ENCODE measurements at regions not wholly inside any gene's neighbourhood (a gene's known extent, or its start where the extent isn't known, plus 50 kb on each side); places are given as distances from the start of the nearest gene placed in this dataset.

- Mint-ChIP-seq H3K27me3 (ENCODE audit: unreplicated experiment) (peaks cover 11% of the 10 kb centered on the region), H3K4me3 (ENCODE audit: unreplicated experiment) (no peak overlapping the region), H3K27ac (ENCODE audit: unreplicated experiment) (no peak overlapping the region), H3K36me3 (ENCODE audit: unreplicated experiment) (peaks cover 4% of the 10 kb centered on the region), H3K9me3 (ENCODE audit: unreplicated experiment) (peaks cover 8% of the 10 kb centered on the region), H3K4me1 (ENCODE audit: low read depth, unreplicated experiment) (peaks cover 20% of the 10 kb centered on the region)
- no peak for DNase-seq
- TF ChIP-seq CTCF (IDR thresholded peaks at IDR 0.05; ENCODE audit: partially characterized antibody, unreplicated experiment), result no peak
Measured at GRCh38 chr10:78507510-78508160, 474.0 kb downstream of the RPS24 start.

GRCh38 chr10:78508955-78509748, 475.5 kb downstream of the RPS24 start:
- peaks cover 4% of the 10 kb centered on the region for H3K36me3 Mint-ChIP-seq (ENCODE audit: unreplicated experiment)
- no peak for TF ChIP-seq CTCF (IDR thresholded peaks at IDR 0.05; ENCODE audit: partially characterized antibody, unreplicated experiment)
- H3K27ac Mint-ChIP-seq (ENCODE audit: unreplicated experiment), result no peak overlapping the region
- no peak overlapping the region for H3K4me3 Mint-ChIP-seq (ENCODE audit: unreplicated experiment)
- H3K9me3 Mint-ChIP-seq (ENCODE audit: unreplicated experiment), result peaks cover 8% of the 10 kb centered on the region
- DNase-seq, result no peak
- H3K4me1 Mint-ChIP-seq (ENCODE audit: low read depth, unreplicated experiment), result peaks cover 18% of the 10 kb centered on the region
- H3K27me3 Mint-ChIP-seq (ENCODE audit: unreplicated experiment), result peaks cover 10% of the 10 kb centered on the region

- peak overlapping the region; percentile 69 for H3K27ac Mint-ChIP-seq (ENCODE audit: unreplicated experiment)
- no peak for TF ChIP-seq CTCF (IDR thresholded peaks at IDR 0.05; ENCODE audit: partially characterized antibody, unreplicated experiment)
- peak overlapping the region; percentile 56 for H3K4me3 Mint-ChIP-seq (ENCODE audit: unreplicated experiment)
- H3K9me3 Mint-ChIP-seq (ENCODE audit: unreplicated experiment), result peaks cover 8% of the 10 kb centered on the region
- H3K4me1 Mint-ChIP-seq (ENCODE audit: low read depth, unreplicated experiment), result peaks cover 18% of the 10 kb centered on the region
- H3K27me3 Mint-ChIP-seq (ENCODE audit: unreplicated experiment), result peaks cover 10% of the 10 kb centered on the region
- peak; percentile 80 for DNase-seq
- H3K36me3 Mint-ChIP-seq (ENCODE audit: unreplicated experiment), result peaks cover 4% of the 10 kb centered on the region
Measured at GRCh38 chr10:78510566-78511323, 477.1 kb downstream of the RPS24 start.

- Mint-ChIP-seq H3K4me1 (ENCODE audit: low read depth, unreplicated experiment) (peaks cover 18% of the 10 kb centered on the region), H3K9me3 (ENCODE audit: unreplicated experiment) (peaks cover 8% of the 10 kb centered on the region), H3K4me3 (ENCODE audit: unreplicated experiment) (no peak overlapping the region), H3K27me3 (ENCODE audit: unreplicated experiment) (peaks cover 8% of the 10 kb centered on the region), H3K36me3 (ENCODE audit: unreplicated experiment) (peaks cover 4% of the 10 kb centered on the region), H3K27ac (ENCODE audit: unreplicated experiment) (peak overlapping the region; percentile 39)
- no peak for TF ChIP-seq CTCF (IDR thresholded peaks at IDR 0.05; ENCODE audit: partially characterized antibody, unreplicated experiment)
- no peak for DNase-seq
Measured at GRCh38 chr10:78511324-78512204, 477.9 kb downstream of the RPS24 start.
